Stomach smooth muscle (tissue), 2 donors: ENCODE measurements at regions not wholly inside any gene's neighbourhood (a gene's known extent, or its start where the extent isn't known, plus 50 kb on each side); places are given as distances from the start of the nearest gene placed in this dataset.
"Not testable (repeated sequence)": the region's sequence is repeated elsewhere in the genome, so short reads cannot be mapped to it uniquely, and the experiment has no call there.

ENCODE experiments used
- H3K27ac ChIP-seq: one replicate; pipeline ENCODE4 v1.7.0; 2013; ENCODE audit warnings: mild to moderate bottlenecking, low read length, inconsistent platforms
- H3K27me3 ChIP-seq, 2 donors: one replicate each; pipeline ENCODE4 v1.7.0; 2013; ENCODE audit warnings: low read length in 2 of 2; ENCODE audit not compliant: insufficient read depth in 2 of 2, control insufficient read depth in 1 of 2
- H3K36me3 ChIP-seq, 2 donors: one replicate each; pipeline ENCODE4 v1.7.0; 2013; ENCODE audit warnings: low read length in 2 of 2; ENCODE audit not compliant: control insufficient read depth in 2 of 2, insufficient read depth in 2 of 2
- H3K4me1 ChIP-seq: one replicate; pipeline ENCODE4 v1.7.0; 2013; ENCODE audit warnings: low read length; ENCODE audit not compliant: control insufficient read depth, insufficient read depth
- H3K4me3 ChIP-seq, 2 donors: one replicate each; pipeline ENCODE4 v1.7.0; 2013; ENCODE audit warnings: low read length in 2 of 2
- H3K9ac ChIP-seq, 2 donors: one replicate each; pipeline ENCODE4 v1.7.0; 2013; ENCODE audit warnings: low read length in 2 of 2, mild to moderate bottlenecking in 1 of 2
- H3K9me3 ChIP-seq, 2 donors: one replicate each; pipeline ENCODE4 v1.7.0; 2013; ENCODE audit warnings: low read length in 2 of 2; ENCODE audit not compliant: control insufficient read depth in 2 of 2
- donor health status: healthy.
- donor health status: Pancreatic carcinoma.

DNA sequence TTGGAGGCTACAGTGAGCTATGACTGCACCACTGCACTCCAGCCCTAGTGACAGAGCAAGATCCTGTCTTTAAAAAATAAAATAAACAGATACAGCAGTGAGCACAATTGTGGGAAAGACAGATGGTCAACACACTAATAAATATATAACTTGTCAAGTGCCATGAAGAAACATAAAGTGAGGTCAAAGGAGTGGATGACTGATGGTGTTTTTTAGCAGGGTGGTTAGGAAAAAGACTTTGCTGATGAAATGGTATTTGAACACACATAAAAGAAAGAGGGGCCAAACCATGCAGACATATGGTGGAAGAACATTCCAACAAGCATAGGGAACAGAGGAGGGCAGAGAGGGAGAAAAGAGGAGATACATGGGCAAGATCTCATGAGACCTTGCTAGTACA is 392.7 kb upstream of the AUTS2 start:
- Histone ChIP-seq H3K27ac (no peak overlapping the region), H3K9ac (no peak overlapping the region), H3K36me3 (no peaks in the 10 kb centered on the region), H3K9me3 (no peaks in the 10 kb centered on the region), H3K4me3 (no peak overlapping the region), H3K27me3 (no peaks in the 10 kb centered on the region), H3K4me1 (no peaks in the 10 kb centered on the region)

GRCh38 chr7:69208276-69208675 is 390.0 kb upstream of the AUTS2 start:
- Histone ChIP-seq H3K9ac (no peak overlapping the region), H3K4me1 (no peaks in the 10 kb centered on the region), H3K27me3 (no peaks in the 10 kb centered on the region), H3K36me3 (no peaks in the 10 kb centered on the region), H3K9me3 (no peaks in the 10 kb centered on the region), H3K27ac (no peak overlapping the region), H3K4me3 (no peak overlapping the region)

DNA sequence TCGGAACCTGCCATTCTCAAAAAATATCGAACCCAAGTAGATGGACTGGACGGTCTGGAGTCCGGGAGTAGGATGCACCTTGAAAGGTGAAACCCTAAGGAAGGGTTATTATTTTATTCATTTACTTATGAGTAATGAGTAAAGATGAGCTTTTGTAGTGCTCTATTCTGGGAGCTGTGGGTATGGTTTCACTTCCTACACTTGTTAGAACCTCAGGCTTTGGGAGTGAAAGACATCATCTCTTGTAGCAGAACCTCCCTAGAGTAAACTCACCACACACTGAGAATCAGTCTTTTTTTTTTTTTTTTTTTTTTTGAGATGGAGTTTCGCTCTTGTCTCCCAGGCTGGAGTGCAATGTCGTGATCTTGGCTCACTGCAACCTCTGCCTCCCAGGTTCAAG is 389.4 kb upstream of the AUTS2 start:
- Histone ChIP-seq H3K4me3 (no peak overlapping the region), H3K9ac (no peak overlapping the region)

DNA sequence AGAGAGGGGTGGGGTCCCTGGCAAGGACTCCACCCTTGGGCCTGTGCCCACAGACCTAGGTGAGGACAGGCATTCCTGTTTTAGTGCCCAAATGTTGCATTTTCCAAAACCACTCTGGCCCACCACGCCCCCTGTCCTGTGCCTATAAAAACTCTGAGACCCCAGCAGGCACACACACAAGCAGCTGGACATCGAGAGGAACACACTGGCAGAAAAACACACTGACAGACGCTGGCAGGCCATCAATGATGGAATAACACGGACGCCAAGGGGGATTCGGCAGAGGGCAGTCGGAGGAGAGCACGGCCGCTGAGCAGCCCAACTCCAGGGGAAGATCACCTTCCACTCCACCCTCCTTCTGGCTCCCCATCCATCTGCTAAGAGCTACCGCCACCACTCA is 386.9 kb upstream of the AUTS2 start:
- Histone ChIP-seq H3K4me3 (no peak overlapping the region), H3K27me3 (no peaks in the 10 kb centered on the region), H3K36me3 (no peaks in the 10 kb centered on the region), H3K9ac (no peak overlapping the region), H3K9me3 (no peaks in the 10 kb centered on the region), H3K4me1 (no peaks in the 10 kb centered on the region), H3K27ac (no peak overlapping the region)

More for the DNA sequence above, 389.4 kb upstream of the AUTS2 start:
- no peak overlapping the region for H3K27ac ChIP-seq
- no peaks in the 10 kb centered on the region for H3K27me3 ChIP-seq
- H3K36me3 ChIP-seq, result no peaks in the 10 kb centered on the region
- H3K9me3 ChIP-seq, result no peaks in the 10 kb centered on the region
- H3K4me1 ChIP-seq, result no peaks in the 10 kb centered on the region

DNA sequence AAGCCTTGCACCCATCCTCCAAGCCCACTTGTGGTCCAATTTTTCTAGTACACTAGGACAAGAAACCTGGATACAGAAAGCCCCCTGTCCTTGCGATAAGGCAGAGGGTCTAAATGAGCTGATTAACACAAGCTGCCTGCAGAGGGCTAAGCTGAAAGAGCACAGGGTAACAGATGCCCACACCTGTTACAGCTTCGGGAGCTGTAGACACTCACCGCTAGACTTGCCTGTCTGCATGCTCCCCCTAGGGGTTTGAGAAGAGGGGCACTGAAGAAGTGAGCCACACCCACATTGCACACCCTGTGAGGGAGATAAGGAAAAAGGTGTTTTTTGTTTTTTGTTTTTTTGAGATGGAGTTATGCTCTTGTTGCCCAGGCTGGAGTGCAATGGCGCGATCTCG is 386.5 kb upstream of the AUTS2 start:
- H3K27me3 ChIP-seq, result no peaks in the 10 kb centered on the region
- no peaks in the 10 kb centered on the region for H3K9me3 ChIP-seq
- no peaks in the 10 kb centered on the region for H3K36me3 ChIP-seq
- no peaks in the 10 kb centered on the region for H3K4me1 ChIP-seq
- H3K27ac ChIP-seq, result no peak overlapping the region
- no peak overlapping the region for H3K9ac ChIP-seq
- H3K4me3 ChIP-seq, result no peak overlapping the region

GRCh38 chr7:69213878-69214277 is 384.4 kb upstream of the AUTS2 start:
- no peaks in the 10 kb centered on the region for H3K4me1 ChIP-seq
- H3K36me3 ChIP-seq, result no peaks in the 10 kb centered on the region
- H3K9me3 ChIP-seq, result no peaks in the 10 kb centered on the region
- no peaks in the 10 kb centered on the region for H3K27me3 ChIP-seq
- H3K4me3 ChIP-seq, result no peak overlapping the region
- H3K27ac ChIP-seq, result no peak overlapping the region
- no peak overlapping the region for H3K9ac ChIP-seq

GRCh38 chr7:69215516-69215915 is 382.8 kb upstream of the AUTS2 start:
- not testable (repeated sequence) for H3K27ac ChIP-seq, H3K9ac ChIP-seq, H3K36me3 ChIP-seq, H3K4me1 ChIP-seq, H3K27me3 ChIP-seq, H3K9me3 ChIP-seq, H3K4me3 ChIP-seq

DNA sequence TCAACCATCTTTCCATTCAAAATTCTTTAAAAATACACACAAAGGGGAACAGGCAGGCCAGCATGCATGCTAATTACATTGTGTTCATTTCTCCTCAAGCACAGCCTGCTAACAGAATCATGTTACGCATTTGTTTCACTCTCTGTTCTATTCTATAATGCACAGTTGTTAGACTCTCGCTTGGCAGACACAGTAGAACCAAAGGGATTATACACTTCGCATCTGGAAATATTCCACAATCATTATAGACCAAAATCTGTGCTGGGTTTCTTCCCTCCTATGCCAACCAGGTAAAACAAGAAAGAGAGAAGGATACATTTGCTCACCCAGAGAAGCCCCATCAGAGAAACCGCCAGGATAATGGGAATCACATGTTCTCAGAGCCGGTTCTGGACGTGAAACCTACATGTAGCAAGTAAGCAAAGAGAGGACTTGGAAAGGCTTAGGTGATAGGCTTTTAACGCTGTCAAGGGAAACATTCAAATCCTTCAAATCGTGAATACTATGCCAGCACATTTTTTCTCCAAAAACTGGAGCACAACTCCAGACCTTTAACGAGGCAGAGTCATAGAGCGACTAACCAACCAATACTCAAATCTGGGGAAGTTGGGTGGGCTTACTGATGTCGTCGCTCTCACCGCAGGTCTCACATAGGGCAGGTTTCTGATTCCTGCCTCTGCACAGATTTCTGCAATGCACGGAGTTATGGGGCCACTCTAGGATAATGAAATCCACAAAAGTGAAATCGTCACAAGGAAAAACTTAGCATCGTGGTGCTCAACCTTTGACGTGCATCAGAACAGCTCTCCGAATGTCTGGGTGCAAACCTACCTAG is 380.5 kb upstream of the AUTS2 start:
- Histone ChIP-seq H3K27ac (no peak overlapping the region), H3K36me3 (no peaks in the 10 kb centered on the region), H3K27me3 (no peaks in the 10 kb centered on the region), H3K9me3 (no peaks in the 10 kb centered on the region), H3K4me1 (no peaks in the 10 kb centered on the region), H3K9ac (no peak overlapping the region), H3K4me3 (no peak overlapping the region)

- Histone ChIP-seq H3K27ac (no peak overlapping the region), H3K9me3 (no peaks in the 10 kb centered on the region), H3K27me3 (no peaks in the 10 kb centered on the region), H3K4me1 (no peaks in the 10 kb centered on the region), H3K9ac (no peak overlapping the region), H3K4me3 (no peak overlapping the region), H3K36me3 (no peaks in the 10 kb centered on the region)
Observed at GRCh38 chr7:69218576-69218975, 379.7 kb upstream of the AUTS2 start.

DNA sequence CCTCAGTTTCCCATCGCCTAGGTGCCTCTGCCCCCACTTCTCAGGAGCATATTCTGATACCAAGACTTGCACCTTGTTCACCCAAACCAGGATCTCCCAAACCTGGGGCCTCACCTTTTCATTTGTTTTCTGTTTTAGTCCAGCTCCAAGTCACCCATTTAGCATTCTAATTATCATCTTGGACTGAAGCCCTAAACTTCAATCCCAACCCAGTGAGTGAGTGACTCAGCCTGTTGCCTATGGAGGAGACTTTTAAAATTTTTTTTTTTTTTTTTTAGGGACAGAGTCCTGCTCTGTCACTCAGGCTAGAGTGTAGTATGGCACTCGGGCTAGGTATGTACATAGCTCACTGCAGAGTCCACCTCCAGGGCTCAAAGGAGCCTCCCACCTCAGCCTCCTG is 378.9 kb upstream of the AUTS2 start:
- Histone ChIP-seq H3K36me3 (no peaks in the 10 kb centered on the region), H3K4me3 (no peak overlapping the region), H3K9me3 (no peaks in the 10 kb centered on the region), H3K4me1 (no peaks in the 10 kb centered on the region), H3K27me3 (no peaks in the 10 kb centered on the region), H3K27ac (no peak overlapping the region), H3K9ac (no peak overlapping the region)

GRCh38 chr7:69225259-69225943 is 372.9 kb upstream of the AUTS2 start:
- Histone ChIP-seq H3K4me3 (no peak overlapping the region), H3K9ac (no peak overlapping the region), H3K9me3 (peaks cover 0 to 3% of the 10 kb centered on the region in 2 donors), H3K4me1 (no peaks in the 10 kb centered on the region), H3K27me3 (no peaks in the 10 kb centered on the region), H3K36me3 (no peaks in the 10 kb centered on the region), H3K27ac (no peak overlapping the region)
